GM12873 (cell line): ENCODE measurements at regions not wholly inside any gene's neighbourhood (a gene's known extent, or its start where the extent isn't known, plus 50 kb on each side); places are given as distances from the start of the nearest gene placed in this dataset.

Experiments used
- TF ChIP-seq, protein P1 (sequence below): IDR thresholded peaks from 2 replicates; pipeline ENCODE4 v1.5.1; 2012; ENCODE audit warnings: low read depth, mild to moderate bottlenecking, moderate library complexity, low read length, control low read depth; ENCODE audit not compliant: insufficient read depth; ENCODE audit errors: missing control alignments

DNA sequence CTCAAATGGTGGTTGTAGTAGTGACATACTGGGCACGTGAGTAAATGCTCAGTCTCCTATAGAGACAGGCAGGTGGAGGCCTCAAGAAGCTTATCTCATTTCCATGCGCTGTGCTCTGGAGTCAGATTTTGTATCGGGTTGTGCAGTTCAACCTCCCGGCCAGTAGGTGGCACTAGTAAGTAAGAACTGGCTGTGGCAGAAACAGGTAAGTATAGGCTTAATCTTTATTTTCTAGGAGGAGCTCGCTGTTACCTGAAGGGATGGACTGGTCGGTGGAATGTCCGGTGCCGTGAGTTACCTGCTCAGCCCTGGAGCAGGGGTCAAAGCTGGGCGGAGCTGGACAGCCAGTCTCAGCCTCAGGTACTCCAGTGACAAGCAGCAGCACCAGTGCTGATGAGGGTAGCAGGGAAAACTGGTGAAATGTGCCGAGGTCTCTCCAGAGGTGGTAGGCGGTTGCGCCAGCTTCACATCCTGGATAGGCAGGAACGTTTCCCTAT, 880.1 kb upstream of the SEMA6A start:
- TF ChIP-seq, protein P1, sequence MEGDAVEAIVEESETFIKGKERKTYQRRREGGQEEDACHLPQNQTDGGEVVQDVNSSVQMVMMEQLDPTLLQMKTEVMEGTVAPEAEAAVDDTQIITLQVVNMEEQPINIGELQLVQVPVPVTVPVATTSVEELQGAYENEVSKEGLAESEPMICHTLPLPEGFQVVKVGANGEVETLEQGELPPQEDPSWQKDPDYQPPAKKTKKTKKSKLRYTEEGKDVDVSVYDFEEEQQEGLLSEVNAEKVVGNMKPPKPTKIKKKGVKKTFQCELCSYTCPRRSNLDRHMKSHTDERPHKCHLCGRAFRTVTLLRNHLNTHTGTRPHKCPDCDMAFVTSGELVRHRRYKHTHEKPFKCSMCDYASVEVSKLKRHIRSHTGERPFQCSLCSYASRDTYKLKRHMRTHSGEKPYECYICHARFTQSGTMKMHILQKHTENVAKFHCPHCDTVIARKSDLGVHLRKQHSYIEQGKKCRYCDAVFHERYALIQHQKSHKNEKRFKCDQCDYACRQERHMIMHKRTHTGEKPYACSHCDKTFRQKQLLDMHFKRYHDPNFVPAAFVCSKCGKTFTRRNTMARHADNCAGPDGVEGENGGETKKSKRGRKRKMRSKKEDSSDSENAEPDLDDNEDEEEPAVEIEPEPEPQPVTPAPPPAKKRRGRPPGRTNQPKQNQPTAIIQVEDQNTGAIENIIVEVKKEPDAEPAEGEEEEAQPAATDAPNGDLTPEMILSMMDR: peak; percentile 90

DNA sequence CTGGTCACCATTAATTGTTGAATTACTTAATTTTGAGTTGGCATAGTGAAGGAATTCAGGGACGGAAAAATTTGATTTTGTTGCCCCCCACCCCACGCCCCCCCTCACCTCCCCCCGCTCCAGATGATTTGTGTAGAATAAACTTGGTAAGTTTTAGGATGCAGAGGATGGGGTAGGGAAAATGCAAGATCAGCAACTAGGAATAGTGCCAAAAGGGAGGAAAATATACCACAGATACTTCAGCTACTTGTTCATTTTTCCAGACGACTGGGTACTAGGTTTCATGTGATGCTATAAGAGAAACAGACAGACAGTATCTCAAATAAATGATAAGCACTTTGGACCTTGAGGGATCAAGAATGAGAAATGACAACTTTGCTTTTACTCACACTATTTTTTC, 862.2 kb upstream of the SEMA6A start:
- TF ChIP-seq, protein P1: no peak

- TF ChIP-seq, protein P1: no peak
Measured at GRCh38 chr5:117435203-117435602, 860.6 kb upstream of the SEMA6A start.

DNA sequence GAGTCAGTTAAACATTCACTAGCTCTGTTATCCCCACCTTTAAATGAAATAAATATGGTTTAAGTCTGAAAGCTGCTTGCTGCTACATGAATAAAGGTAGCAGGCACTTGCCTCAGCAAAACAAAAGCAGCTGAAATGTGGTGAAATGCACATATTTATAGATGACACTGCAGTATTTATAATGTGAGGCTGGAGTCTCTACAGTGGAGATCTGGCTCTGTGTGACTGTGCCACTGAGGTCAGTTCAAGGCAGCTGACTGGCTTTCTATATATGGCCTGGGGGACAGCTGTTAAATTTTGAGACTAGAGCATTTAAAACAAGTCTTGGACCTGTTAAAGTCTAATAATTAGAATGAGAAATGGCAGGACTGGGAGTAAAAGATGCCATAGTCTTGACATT, 859.6 kb upstream of the SEMA6A start:
- TF ChIP-seq, protein P1: no peak

DNA sequence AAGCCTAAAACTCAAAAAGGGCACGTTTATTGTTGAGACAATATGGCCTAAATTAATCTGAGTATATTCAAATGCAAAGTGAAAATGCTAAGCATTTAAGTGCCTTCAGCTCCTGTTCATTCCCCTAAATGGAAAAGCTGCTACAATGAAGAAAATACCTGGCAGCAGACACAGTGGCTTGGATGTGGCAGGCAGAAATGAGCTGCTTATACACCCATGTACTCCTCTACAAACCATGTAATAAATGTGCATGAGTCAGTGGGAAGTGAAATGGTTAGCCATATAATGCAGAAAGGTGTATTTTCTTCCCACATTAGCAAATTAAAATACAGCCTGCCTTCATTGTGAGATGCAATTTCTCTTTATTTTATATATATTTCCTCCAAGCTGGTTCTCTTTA, 859.2 kb upstream of the SEMA6A start:
- TF ChIP-seq, protein P1: no peak

- TF ChIP-seq, protein P1: no peak
Measured at GRCh38 chr5:117431091-117431490, 856.5 kb upstream of the SEMA6A start.

GRCh38 chr5:117425163-117425562, 850.5 kb upstream of the SEMA6A start:
- TF ChIP-seq, protein P1: no peak
